CD4-positive, alpha-beta T cell treated with Interleukin-21 for 1 hour (primary cell): ENCODE measurements at regions not wholly inside any gene's neighbourhood (a gene's known extent, or its start where the extent isn't known, plus 50 kb on each side); places are given as distances from the start of the nearest gene placed in this dataset.
"Not testable (repeated sequence)": the region's sequence is repeated elsewhere in the genome, so short reads cannot be mapped to it uniquely, and the experiment has no call there.

Experiments used
- DNase-seq: peaks from one replicate; pipeline ENCODE4 v3.0.0-alpha.2; 2020

- no peak for DNase-seq
Observed at GRCh38 chr13:76330761-76331160, 555.4 kb downstream of the KCTD12 start.

GRCh38 chr13:76329866-76330580 lies 556.2 kb downstream of the KCTD12 start:
- no peak for DNase-seq

GRCh38 chr13:76329004-76329403 lies 557.2 kb downstream of the KCTD12 start:
- DNase-seq, result no peak

- no peak for DNase-seq
Observed at GRCh38 chr13:76326343-76326742, 559.9 kb downstream of the KCTD12 start.

- no peak for DNase-seq
Observed at GRCh38 chr13:76319921-76320320, 566.3 kb downstream of the KCTD12 start.

- DNase-seq, result no peak
Observed at GRCh38 chr13:76316998-76317527, 569.1 kb downstream of the KCTD12 start.

GRCh38 chr13:76314495-76314894 lies 571.7 kb downstream of the KCTD12 start:
- DNase-seq, result no peak

- no peak for DNase-seq
Observed at GRCh38 chr13:76307142-76307541, 579.1 kb downstream of the KCTD12 start.

- no peak for DNase-seq
Observed at GRCh38 chr13:76300688-76301087, 585.5 kb downstream of the KCTD12 start.

- DNase-seq, result no peak
Observed at GRCh38 chr13:76297331-76297730, 588.9 kb downstream of the KCTD12 start.

GRCh38 chr13:76296751-76297150 lies 589.5 kb downstream of the KCTD12 start:
- DNase-seq, result no peak

GRCh38 chr13:76295020-76295419 lies 591.2 kb downstream of the KCTD12 start:
- DNase-seq, result not testable (repeated sequence)

GRCh38 chr13:76293751-76294150 lies 592.5 kb downstream of the KCTD12 start:
- no peak for DNase-seq

- DNase-seq, result no peak
Observed at GRCh38 chr13:76293346-76293745, 592.9 kb downstream of the KCTD12 start.

GRCh38 chr13:76292726-76293125 lies 593.5 kb downstream of the KCTD12 start:
- DNase-seq, result no peak

GRCh38 chr13:76292031-76292430 lies 594.2 kb downstream of the KCTD12 start:
- no peak for DNase-seq

GRCh38 chr13:76289558-76289957 lies 596.6 kb downstream of the KCTD12 start:
- DNase-seq, result no peak

GRCh38 chr13:76286178-76286577 lies 600.0 kb downstream of the KCTD12 start:
- DNase-seq, result no peak

- DNase-seq, result no peak
Observed at GRCh38 chr13:76285463-76285862, 600.7 kb downstream of the KCTD12 start.

GRCh38 chr13:76279766-76280165 lies 606.4 kb downstream of the KCTD12 start:
- DNase-seq, result not testable (repeated sequence)

- DNase-seq, result no peak
Observed at GRCh38 chr13:76271728-76272232, 614.4 kb downstream of the KCTD12 start.

GRCh38 chr13:76268307-76268706 lies 617.9 kb downstream of the KCTD12 start:
- not testable (repeated sequence) for DNase-seq

GRCh38 chr13:76267216-76267615 lies 619.0 kb downstream of the KCTD12 start:
- no peak for DNase-seq

- no peak for DNase-seq
Observed at GRCh38 chr13:76266561-76266960, 619.6 kb downstream of the KCTD12 start.

- no peak for DNase-seq
Observed at GRCh38 chr13:76250211-76250610, 614.1 kb downstream of the LMO7 start.
